Liver (tissue), 8 donors: ENCODE measurements at regions not wholly inside any gene's neighbourhood (a gene's known extent, or its start where the extent isn't known, plus 50 kb on each side); places are given as distances from the start of the nearest gene placed in this dataset.

Experiments
- DNase-seq: peaks from one replicate; pipeline ENCODE4 v3.0.0-alpha.2; 2017; ENCODE audit warnings: low spot score
- H3K27ac ChIP-seq, 2 donors: one replicate each; pipeline ENCODE4 v1.7.0; 2013; ENCODE audit warnings: inconsistent platforms in 2 of 2, low read length in 2 of 2, control low read depth in 1 of 2, low read depth in 1 of 2, mild to moderate bottlenecking in 1 of 2
- H3K27me3 ChIP-seq, 4 donors: one replicate each; pipeline versions ENCODE4 v1.6.1 to v1.7.0; 2013; ENCODE audit warnings: low read length in 3 of 4, inconsistent platforms in 1 of 4, mild to moderate bottlenecking in 1 of 4, moderate library complexity in 1 of 4; ENCODE audit not compliant: control insufficient read depth in 4 of 4, insufficient read depth in 4 of 4
- H3K36me3 ChIP-seq, 4 donors: one replicate each; pipeline versions ENCODE4 v1.6.1 to v1.7.0; 2013; ENCODE audit warnings: low read length in 3 of 4, mild to moderate bottlenecking in 3 of 4, low read depth in 1 of 4, moderate library complexity in 1 of 4; ENCODE audit not compliant: control insufficient read depth in 4 of 4, insufficient read depth in 3 of 4
- H3K4me1 ChIP-seq, 4 donors: one replicate each; pipeline versions ENCODE4 v1.6.1 to v1.7.0; 2013; ENCODE audit warnings: low read length in 3 of 4, mild to moderate bottlenecking in 3 of 4, moderate library complexity in 1 of 4; ENCODE audit not compliant: control insufficient read depth in 4 of 4, insufficient read depth in 4 of 4
- H3K4me3 ChIP-seq, 3 donors: one replicate each; pipeline versions ENCODE4 v1.6.1 to v1.7.0; 2013; ENCODE audit warnings: low read length in 3 of 3, control low read depth in 1 of 3, low read depth in 1 of 3, mild to moderate bottlenecking in 1 of 3
- H3K9ac ChIP-seq, 2 donors: one replicate each; pipeline ENCODE4 v1.7.0; 2013; ENCODE audit warnings: low read length in 2 of 2, mild to moderate bottlenecking in 2 of 2, moderate library complexity in 2 of 2, control low read depth in 1 of 2, low read depth in 1 of 2
- H3K9me3 ChIP-seq, 4 donors: one replicate each; pipeline versions ENCODE4 v1.6.1 to v1.7.0; 2013; ENCODE audit warnings: low read length in 3 of 4; ENCODE audit not compliant: control insufficient read depth in 4 of 4
- ATF3 ChIP-seq: IDR thresholded peaks from 2 replicates; pipeline ENCODE4 v1.6.1; 2016; ENCODE audit warnings: antibody characterized with exemption
- CTCF ChIP-seq: fragments of 150-350 bp; IDR thresholded peaks from 2 replicates; pipeline ENCODE4 v1.5.1; 2017; ENCODE audit warnings: improper control_type of control experiment, low read depth, low read length; ENCODE audit not compliant: missing input control
- EGR1 ChIP-seq, 2 donors: IDR thresholded peaks; 2 replicates each; pipeline ENCODE4 v1.6.1; 2016 to 2018; ENCODE audit warnings: antibody characterized with exemption in 2 of 2, low read depth in 2 of 2
- FOXA1 ChIP-seq: IDR thresholded peaks from 2 replicates; pipeline ENCODE4 v1.6.1; 2016; ENCODE audit warnings: antibody characterized with exemption
- FOXA2 ChIP-seq: IDR thresholded peaks from 2 replicates; pipeline ENCODE4 v1.6.1; 2016; ENCODE audit warnings: antibody characterized with exemption
- GABPA ChIP-seq, 2 donors: IDR thresholded peaks in 1 of 2; conservative IDR thresholded peaks in 1 of 2; 2 replicates each; pipeline ENCODE4 v1.6.1; 2016; ENCODE audit warnings: antibody characterized with exemption in 2 of 2, mild to moderate bottlenecking in 1 of 2, moderate library complexity in 1 of 2
- HNF4A ChIP-seq, 2 donors: conservative IDR thresholded peaks; 2 replicates each; pipeline ENCODE4 v1.6.1; 2016; ENCODE audit warnings: antibody characterized with exemption in 2 of 2, mild to moderate bottlenecking in 2 of 2
- HNF4G ChIP-seq: IDR thresholded peaks from 2 replicates; pipeline ENCODE4 v1.6.1; 2016; ENCODE audit warnings: antibody characterized with exemption
- JUND ChIP-seq, 2 donors: IDR thresholded peaks; 2 replicates each; pipeline ENCODE4 v1.6.1; 2016; ENCODE audit warnings: antibody characterized with exemption in 2 of 2
- MAX ChIP-seq: IDR thresholded peaks from 2 replicates; pipeline ENCODE4 v1.6.1; 2016; ENCODE audit warnings: antibody characterized with exemption
- NR2F2 ChIP-seq: IDR thresholded peaks from 2 replicates; pipeline ENCODE4 v1.6.1; 2016; ENCODE audit warnings: antibody characterized with exemption
- RAD21 ChIP-seq, 2 donors: IDR thresholded peaks; 2 replicates each; pipeline ENCODE4 v1.6.1; 2016; ENCODE audit warnings: antibody characterized with exemption in 2 of 2, mild to moderate bottlenecking in 2 of 2
- REST ChIP-seq: IDR thresholded peaks from 2 replicates; pipeline ENCODE4 v1.6.1; 2016; ENCODE audit warnings: antibody characterized with exemption, mild to moderate bottlenecking
- RXRA ChIP-seq, 2 donors: IDR thresholded peaks; 2 replicates each; pipeline ENCODE4 v1.6.1; 2017 to 2018; ENCODE audit warnings: antibody characterized with exemption in 2 of 2, mild to moderate bottlenecking in 1 of 2
- SP1 ChIP-seq: IDR thresholded peaks from 2 replicates; pipeline ENCODE4 v1.6.1; 2018; ENCODE audit warnings: antibody characterized with exemption, mild to moderate bottlenecking
- TAF1 ChIP-seq: conservative IDR thresholded peaks from 2 replicates; pipeline ENCODE4 v1.6.1; 2016; ENCODE audit warnings: antibody characterized with exemption, mild to moderate bottlenecking
- YY1 ChIP-seq: IDR thresholded peaks from 2 replicates; pipeline ENCODE4 v1.6.1; 2016; ENCODE audit warnings: antibody characterized with exemption, mild to moderate bottlenecking
- ZBTB33 ChIP-seq: IDR thresholded peaks from 2 replicates; pipeline ENCODE4 v1.6.1; 2016; ENCODE audit warnings: antibody characterized with exemption
- WGBS: extraction: QIAGEN DNeasy Blood & Tissue Kit; methylation state at CpG from one replicate; pipeline ENCODE4 v1.1.7; 2013; 5-methylcytosine and 5-hydroxymethylcytosine counted together
- donor health status: healthy.
- donor health status: healthy.
- donor health status: healthy.
- donor health status: healthy.
- donor health status: healthy.

GRCh38 chr13:38520041-38520440 lies 166.8 kb upstream of the FREM2 start:
- TF ChIP-seq NR2F2 (no peak), ZBTB33 (no peak), GABPA (IDR thresholded peaks at IDR 0.05 in 1 of 2, conservative IDR thresholded peaks at IDR 0.05 in 1 of 2) (no peak), CTCF (no peak), FOXA1 (no peak), TAF1 (no peak), RAD21 (IDR thresholded peaks at IDR 0.05) (no peak), EGR1 (IDR thresholded peaks at IDR 0.05; ENCODE audit: low read depth in 2 of 2) (no peak), HNF4A (conservative IDR thresholded peaks at IDR 0.05) (no peak), YY1 (no peak), REST (no peak), RXRA (IDR thresholded peaks at IDR 0.05) (no peak), FOXA2 (no peak), MAX (no peak), JUND (IDR thresholded peaks at IDR 0.05) (no peak)
- no peaks in the 10 kb centered on the region for H3K9me3 ChIP-seq
- no peaks in the 10 kb centered on the region for H3K36me3 ChIP-seq
- H3K4me3 ChIP-seq, result no peak overlapping the region
- peaks cover 0 to 5% (median 2%) of the 10 kb centered on the region in 4 donors for H3K27me3 ChIP-seq
- no peak overlapping the region for H3K9ac ChIP-seq
- H3K4me1 ChIP-seq, result no peaks in the 10 kb centered on the region
- DNase-seq, result no peak
- H3K27ac ChIP-seq, result no peak overlapping the region
- WGBS, result 63% methylated on average over 5 of the region's 5 CpGs

- no peak for DNase-seq
- no peaks in the 10 kb centered on the region for H3K36me3 ChIP-seq
- WGBS, result 61% methylated on average over 5 of the region's 5 CpGs
- H3K4me1 ChIP-seq, result no peaks in the 10 kb centered on the region
- H3K4me3 ChIP-seq, result no peak overlapping the region
- H3K9me3 ChIP-seq, result no peaks in the 10 kb centered on the region
- peaks cover 0 to 3% (median 0%) of the 10 kb centered on the region in 4 donors for H3K27me3 ChIP-seq
- no peak overlapping the region for H3K9ac ChIP-seq
- no peak overlapping the region for H3K27ac ChIP-seq
- TF ChIP-seq EGR1 (IDR thresholded peaks at IDR 0.05; ENCODE audit: low read depth in 2 of 2), result no peak
- TF ChIP-seq ZBTB33, result no peak
- TF ChIP-seq MAX, result no peak
- no peak for TF ChIP-seq RXRA (IDR thresholded peaks at IDR 0.05)
- no peak for TF ChIP-seq RAD21 (IDR thresholded peaks at IDR 0.05)
- no peak for TF ChIP-seq SP1
- no peak for TF ChIP-seq ATF3
- no peak for TF ChIP-seq HNF4G
- no peak for TF ChIP-seq TAF1
- no peak for TF ChIP-seq YY1
- no peak for TF ChIP-seq NR2F2
- TF ChIP-seq FOXA1, result no peak
- no peak for TF ChIP-seq FOXA2
- TF ChIP-seq CTCF, result no peak
- TF ChIP-seq GABPA (IDR thresholded peaks at IDR 0.05 in 1 of 2, conservative IDR thresholded peaks at IDR 0.05 in 1 of 2), result no peak
Observed at GRCh38 chr13:38527140-38527539, 159.7 kb upstream of the FREM2 start.
